ENCODE measurements at regions not wholly inside any gene's neighbourhood (a gene's known extent, or its start where the extent isn't known, plus 50 kb on each side); places are given as distances from the start of the nearest gene placed in this dataset.

- Histone ChIP-seq H3K4me2 (ENCODE audit: insufficient read depth, low read length) (peak overlapping the region; percentile 67), H3K9me1 (replicated peaks; ENCODE audit: control insufficient read depth, extremely low read depth, insufficient read depth, low read length) (no peaks in the 10 kb centered on the region), H3K4me1 (ENCODE audit: control insufficient read depth, extremely low read depth, insufficient read depth, low read length) (peaks cover 15% of the 10 kb centered on the region), H3K27me3 (ENCODE audit: control insufficient read depth in 2 of 2, insufficient read depth in 2 of 2, low read length in 2 of 2) (no peaks in the 10 kb centered on the region), H2AFZ (ENCODE audit: low read depth, low read length) (peak overlapping the region; percentile 50), H4K20me1 (replicated peaks; ENCODE audit: control insufficient read depth, extremely low read depth, insufficient read depth, low read length) (no peaks in the 10 kb centered on the region), H3K79me2 (ENCODE audit: control insufficient read depth, insufficient read depth, low read length) (no peaks in the 10 kb centered on the region), H3K9ac (replicated peaks; ENCODE audit: extremely low read depth, insufficient read depth, low read length) (no peak overlapping the region), H3K9me3 (replicated peaks; ENCODE audit: control insufficient read depth, insufficient read depth, low read length) (no peaks in the 10 kb centered on the region), H3K4me3 (replicated peaks in 1 of 3; ENCODE audit: insufficient read depth in 1 of 3, low read depth in 1 of 3, low read length in 3 of 3) (no peak overlapping the region), H3K36me3 (ENCODE audit: control insufficient read depth in 2 of 2, extremely low read depth in 1 of 2, insufficient read depth in 2 of 2, low read length in 2 of 2) (no peaks in the 10 kb centered on the region), H3K27ac (ENCODE audit: insufficient read depth, low read depth, low read length) (peak overlapping the region; percentile 39)
- intact Hi-C loops (cut with micrococcal nuclease) (loop anchor here (2.0 kb wide), 1 partner anchor 15 kb away; no protein-coding TSS in a partner anchor), dilution Hi-C loops (cut with MboI; ENCODE audit: extremely low pct_ligation_motif_present, low sequenced_read_pairs) (no loop called here)
- FAIRE-seq (peak; percentile 70), DNase-seq (ENCODE audit: low read depth, low spot score) (peak; percentile 52)
- ChIA-PET POLR2A (no interaction called here), CTCF (interaction anchor here (1.8 to 2.4 kb wide), 2 partner anchors 10 to 128 kb away, joined by 7 to 8 read pairs; no protein-coding TSS in a partner anchor)
- TF ChIP-seq CTCF (IDR thresholded peaks at IDR 0.05; ENCODE audit: extremely low read depth in 1 of 2, insufficient read depth in 1 of 2, low read depth in 1 of 2, low read length in 2 of 2) (no peak), MAX (IDR thresholded peaks at IDR 0.05; ENCODE audit: insufficient read depth, insufficient read length) (no peak), POLR2A (IDR thresholded peaks at IDR 0.05; ENCODE audit: low read depth, low read length) (no peak), FOS (IDR thresholded peaks at IDR 0.05; ENCODE audit: borderline replicate concordance, insufficient read depth, low read length) (peak; percentile 59), EZH2 (IDR thresholded peaks at IDR 0.05; ENCODE audit: borderline replicate concordance, low read depth, low read length, severe bottlenecking) (no peak), GATA2 (IDR thresholded peaks at IDR 0.05; ENCODE audit: insufficient read depth, insufficient read length, low read depth, low read length) (no peak), JUN (IDR thresholded peaks at IDR 0.05; ENCODE audit: borderline replicate concordance, insufficient read depth, insufficient read length, low read depth) (peak; percentile 45), POLR2AphosphoS5 (IDR thresholded peaks at IDR 0.05; ENCODE audit: insufficient read depth, low read depth, low read length) (no peak), MYC (IDR thresholded peaks at IDR 0.05; ENCODE audit: low read depth, low read length) (no peak)
- no TSS peak for BruUV-seq (replicated peaks)
Measured at GRCh38 chr6:104653781-104654180, 205.9 kb downstream of the HACE1 start.

All from endothelial cell of umbilical vein (primary cell).